Endothelial cell (in vitro differentiated cells): ENCODE measurements at regions not wholly inside any gene's neighbourhood (a gene's known extent, or its start where the extent isn't known, plus 50 kb on each side); places are given as distances from the start of the nearest gene placed in this dataset.

Experiments used
- DNase-seq: peaks from one replicate; pipeline ENCODE4 v3.0.0; 2021; ENCODE audit warnings: low spot score
- H3K27ac Mint-ChIP-seq: one replicate; pipeline ENCODE4 v1.8.0; 2021; ENCODE audit warnings: mixed read lengths, inconsistent platforms; ENCODE audit not compliant: unreplicated experiment
- H3K27me3 Mint-ChIP-seq: one replicate; pipeline ENCODE4 v1.8.0; 2021; ENCODE audit warnings: mild to moderate bottlenecking, moderate library complexity, mixed read lengths, inconsistent platforms; ENCODE audit not compliant: unreplicated experiment
- H3K36me3 Mint-ChIP-seq: one replicate; pipeline ENCODE4 v1.8.0; 2021; ENCODE audit warnings: mild to moderate bottlenecking, low read depth, mixed read lengths, inconsistent platforms; ENCODE audit not compliant: unreplicated experiment
- H3K4me1 Mint-ChIP-seq: one replicate; pipeline ENCODE4 v1.8.0; 2021; ENCODE audit warnings: mild to moderate bottlenecking, mixed read lengths, inconsistent platforms; ENCODE audit not compliant: unreplicated experiment
- H3K4me3 Mint-ChIP-seq: one replicate; pipeline ENCODE4 v1.8.0; 2021; ENCODE audit warnings: mild to moderate bottlenecking, mixed read lengths, inconsistent platforms; ENCODE audit not compliant: unreplicated experiment
- H3K9me3 Mint-ChIP-seq: one replicate; pipeline ENCODE4 v1.8.0; 2021; ENCODE audit warnings: mixed read lengths, inconsistent platforms; ENCODE audit not compliant: unreplicated experiment
- TF ChIP-seq, protein P1 (sequence below): fragments of 200-600 bp; sonication (generic); IDR thresholded peaks from one replicate; pipeline ENCODE4 v1.5.0; 2021; ENCODE audit warnings: antibody characterized with exemption; ENCODE audit not compliant: unreplicated experiment

DNA sequence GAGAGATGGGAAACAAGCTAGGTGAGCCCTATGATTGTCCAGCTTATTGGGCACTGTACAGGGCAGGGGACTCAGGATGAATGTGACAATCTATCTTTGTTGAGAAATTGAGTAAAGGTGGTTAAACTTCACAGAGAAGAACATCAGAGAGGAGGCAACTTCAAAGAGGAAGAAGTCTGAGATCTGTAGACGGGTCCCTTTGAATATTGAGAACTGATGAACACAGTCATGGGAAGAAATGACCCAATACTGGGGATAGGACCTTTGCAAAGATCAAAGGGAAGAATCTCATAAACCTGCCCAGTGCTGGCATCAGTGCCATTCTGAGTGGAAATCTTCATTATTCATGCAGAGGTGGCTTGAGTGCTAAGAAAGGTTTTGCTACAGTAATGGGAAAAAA lies 569.7 kb upstream of the KCNMB2 start:
- H3K4me1 Mint-ChIP-seq, result peaks cover 8% of the 10 kb centered on the region
- no peaks in the 10 kb centered on the region for H3K9me3 Mint-ChIP-seq
- no peaks in the 10 kb centered on the region for H3K27me3 Mint-ChIP-seq
- DNase-seq, result no peak
- TF ChIP-seq, protein P1, sequence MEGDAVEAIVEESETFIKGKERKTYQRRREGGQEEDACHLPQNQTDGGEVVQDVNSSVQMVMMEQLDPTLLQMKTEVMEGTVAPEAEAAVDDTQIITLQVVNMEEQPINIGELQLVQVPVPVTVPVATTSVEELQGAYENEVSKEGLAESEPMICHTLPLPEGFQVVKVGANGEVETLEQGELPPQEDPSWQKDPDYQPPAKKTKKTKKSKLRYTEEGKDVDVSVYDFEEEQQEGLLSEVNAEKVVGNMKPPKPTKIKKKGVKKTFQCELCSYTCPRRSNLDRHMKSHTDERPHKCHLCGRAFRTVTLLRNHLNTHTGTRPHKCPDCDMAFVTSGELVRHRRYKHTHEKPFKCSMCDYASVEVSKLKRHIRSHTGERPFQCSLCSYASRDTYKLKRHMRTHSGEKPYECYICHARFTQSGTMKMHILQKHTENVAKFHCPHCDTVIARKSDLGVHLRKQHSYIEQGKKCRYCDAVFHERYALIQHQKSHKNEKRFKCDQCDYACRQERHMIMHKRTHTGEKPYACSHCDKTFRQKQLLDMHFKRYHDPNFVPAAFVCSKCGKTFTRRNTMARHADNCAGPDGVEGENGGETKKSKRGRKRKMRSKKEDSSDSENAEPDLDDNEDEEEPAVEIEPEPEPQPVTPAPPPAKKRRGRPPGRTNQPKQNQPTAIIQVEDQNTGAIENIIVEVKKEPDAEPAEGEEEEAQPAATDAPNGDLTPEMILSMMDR, result no peak
- no peaks in the 10 kb centered on the region for H3K36me3 Mint-ChIP-seq
- H3K27ac Mint-ChIP-seq, result no peak overlapping the region
- H3K4me3 Mint-ChIP-seq, result no peak overlapping the region

DNA sequence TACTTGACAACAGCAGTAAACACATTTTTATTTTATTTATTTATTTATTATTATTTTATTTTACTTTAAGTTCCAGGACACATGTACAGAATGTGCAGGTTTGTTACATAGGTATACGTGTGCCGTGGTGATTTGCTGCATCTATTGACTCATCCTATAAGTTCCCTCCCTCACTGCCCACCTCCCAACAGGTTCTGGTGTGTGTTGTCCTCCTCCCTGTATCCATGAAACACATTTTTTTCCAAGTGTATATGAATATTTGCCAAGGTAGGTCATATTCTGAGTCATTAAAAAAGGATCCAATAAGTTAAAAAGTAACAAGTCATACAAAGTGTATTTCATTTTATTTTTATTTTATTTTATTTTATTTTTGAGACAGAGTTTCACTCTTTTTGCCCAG lies 567.3 kb upstream of the KCNMB2 start:
- H3K4me1 Mint-ChIP-seq, result peaks cover 8% of the 10 kb centered on the region
- no peaks in the 10 kb centered on the region for H3K9me3 Mint-ChIP-seq
- H3K27me3 Mint-ChIP-seq, result no peaks in the 10 kb centered on the region
- H3K36me3 Mint-ChIP-seq, result no peaks in the 10 kb centered on the region
- no peak overlapping the region for H3K4me3 Mint-ChIP-seq
- no peak overlapping the region for H3K27ac Mint-ChIP-seq
- TF ChIP-seq, protein P1, result no peak
- DNase-seq, result no peak

DNA sequence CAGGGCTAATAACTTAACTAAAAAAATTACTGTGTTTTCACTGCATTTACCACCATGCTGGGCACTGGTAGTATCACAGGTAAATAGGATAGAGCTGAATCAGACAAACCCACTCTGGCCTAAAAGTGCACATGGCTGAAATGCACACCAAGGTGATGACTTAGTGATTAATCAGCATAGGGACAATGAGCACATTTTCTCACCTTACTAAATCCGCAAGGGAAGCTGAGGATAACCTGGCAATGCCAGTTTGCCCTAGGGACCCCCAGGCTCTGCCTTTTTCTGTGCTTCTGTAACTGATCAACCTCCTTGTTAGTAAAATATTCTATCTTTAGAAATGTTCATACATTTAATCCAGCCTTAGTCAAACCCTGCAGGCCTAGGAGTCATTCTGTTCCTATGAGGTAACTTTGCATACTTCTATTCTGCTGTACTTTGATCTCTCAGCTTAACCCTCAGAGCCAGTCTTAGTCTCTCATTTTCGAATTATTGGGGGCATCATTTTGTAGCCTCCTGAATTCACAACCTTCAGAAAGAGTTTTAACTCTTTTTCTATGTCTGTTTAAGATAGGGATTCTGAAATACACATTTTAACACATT lies 562.9 kb upstream of the KCNMB2 start:
- H3K4me3 Mint-ChIP-seq, result no peak overlapping the region
- H3K27me3 Mint-ChIP-seq, result no peaks in the 10 kb centered on the region
- TF ChIP-seq, protein P1, result no peak
- H3K9me3 Mint-ChIP-seq, result no peaks in the 10 kb centered on the region
- no peak for DNase-seq
- H3K36me3 Mint-ChIP-seq, result no peaks in the 10 kb centered on the region
- no peak overlapping the region for H3K27ac Mint-ChIP-seq
- H3K4me1 Mint-ChIP-seq, result no peaks in the 10 kb centered on the region

DNA sequence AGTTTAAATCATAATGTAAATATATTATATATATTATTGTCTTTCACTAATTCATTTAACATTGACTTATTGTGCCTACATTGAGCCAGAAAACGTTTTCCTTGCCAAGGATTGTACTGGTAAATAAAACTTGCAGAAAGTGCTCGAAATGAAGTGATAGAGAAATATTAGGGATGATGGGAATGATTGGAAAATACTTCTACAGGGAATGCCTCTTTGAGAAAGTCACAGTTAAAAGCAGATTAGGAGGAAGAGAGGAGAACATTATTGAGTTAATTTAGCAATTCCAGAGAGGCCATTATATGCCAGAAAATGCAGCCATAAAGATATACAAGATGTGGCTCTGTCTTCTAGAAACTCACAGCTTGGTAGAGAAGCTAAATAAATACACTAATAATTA lies 560.0 kb upstream of the KCNMB2 start:
- TF ChIP-seq, protein P1, result no peak
- Mint-ChIP-seq H3K9me3 (no peaks in the 10 kb centered on the region), H3K4me1 (no peaks in the 10 kb centered on the region), H3K27ac (no peak overlapping the region), H3K4me3 (no peak overlapping the region), H3K27me3 (no peaks in the 10 kb centered on the region), H3K36me3 (no peaks in the 10 kb centered on the region)
- DNase-seq, result no peak

- Mint-ChIP-seq H3K9me3 (no peaks in the 10 kb centered on the region), H3K27ac (no peak overlapping the region), H3K4me1 (no peaks in the 10 kb centered on the region), H3K36me3 (no peaks in the 10 kb centered on the region), H3K27me3 (no peaks in the 10 kb centered on the region), H3K4me3 (no peak overlapping the region)
- no peak for DNase-seq
- TF ChIP-seq, protein P1, result no peak
Measured at GRCh38 chr3:177976866-177977265, 559.4 kb upstream of the KCNMB2 start.
